Upper lobe of right lung (tissue), 1 donor: ENCODE measurements at regions not wholly inside any gene's neighbourhood (a gene's known extent, or its start where the extent isn't known, plus 50 kb on each side); places are given as distances from the start of the nearest gene placed in this dataset.

Source experiments
- ATAC-seq: fragments of 200-7000 bp; cut with Tn5 transposase; one replicate; pipeline ENCODE4 v1.9.1; 2020; ENCODE audit warnings: mild to moderate bottlenecking, moderate library complexity
- DNase-seq: peaks from one replicate; pipeline ENCODE4 v3.0.0-alpha.2; 2020
- H3K27ac ChIP-seq: fragments of 200-600 bp; one replicate; pipeline ENCODE4 v1.8.0; 2022
- H3K27me3 ChIP-seq: fragments of 200-600 bp; one replicate; pipeline ENCODE4 v1.8.0; 2022; ENCODE audit warnings: mild to moderate bottlenecking
- H3K36me3 ChIP-seq: fragments of 200-600 bp; one replicate; pipeline ENCODE4 v1.8.0; 2022
- H3K4me1 ChIP-seq: fragments of 200-600 bp; one replicate; pipeline ENCODE4 v1.8.0; 2022
- H3K4me3 ChIP-seq: fragments of 200-600 bp; one replicate; pipeline ENCODE4 v1.8.0; 2022; ENCODE audit warnings: mild to moderate bottlenecking
- H3K9me3 ChIP-seq: fragments of 200-600 bp; one replicate; pipeline ENCODE4 v1.8.0; 2022
- CTCF ChIP-seq: fragments of 200-600 bp; IDR thresholded peaks from one replicate; pipeline ENCODE4 v1.8.0; 2022; ENCODE audit warnings: antibody characterized with exemption
- intact Hi-C: fragments of 100-400 bp; cut with DNase I; formaldehyde crosslinking; loops from one replicate; pipeline ENCODE4 v1.11.0; 2022
- donor health status: DM: no; HTN: yes; CAD: no; lungs with severe emphysema.

GRCh38 chr18:68284236-68284780 lies 430.6 kb downstream of the TMX3 start:
- no peaks in the 10 kb centered on the region for H3K27me3 ChIP-seq
- H3K36me3 ChIP-seq: no peaks in the 10 kb centered on the region
- ATAC-seq (no peak), DNase-seq (no peak)
- no peak for TF ChIP-seq CTCF
- no peaks in the 10 kb centered on the region for H3K9me3 ChIP-seq
- H3K4me1 ChIP-seq: no peaks in the 10 kb centered on the region
- no peak overlapping the region for H3K27ac ChIP-seq
- intact Hi-C loops: no loop called here
- H3K4me3 ChIP-seq: no peak overlapping the region

GRCh38 chr18:68283834-68284233 lies 431.1 kb downstream of the TMX3 start:
- H3K9me3 ChIP-seq: no peaks in the 10 kb centered on the region
- intact Hi-C loops: no loop called here
- no peak for TF ChIP-seq CTCF
- H3K4me3 ChIP-seq: no peak overlapping the region
- H3K27ac ChIP-seq: no peak overlapping the region
- no peak for DNase-seq
- no peaks in the 10 kb centered on the region for H3K36me3 ChIP-seq
- H3K27me3 ChIP-seq: no peaks in the 10 kb centered on the region
- H3K4me1 ChIP-seq: no peaks in the 10 kb centered on the region
- ATAC-seq: no peak

- no peak for TF ChIP-seq CTCF
- ATAC-seq (no peak), DNase-seq (no peak)
- H3K4me1 ChIP-seq: no peaks in the 10 kb centered on the region
- H3K27ac ChIP-seq: no peak overlapping the region
- no peak overlapping the region for H3K4me3 ChIP-seq
- no peaks in the 10 kb centered on the region for H3K36me3 ChIP-seq
- no peaks in the 10 kb centered on the region for H3K9me3 ChIP-seq
- no peaks in the 10 kb centered on the region for H3K27me3 ChIP-seq
- intact Hi-C loops: no loop called here
Observed at GRCh38 chr18:68282232-68282631, 432.7 kb downstream of the TMX3 start.

- no peak overlapping the region for H3K27ac ChIP-seq
- TF ChIP-seq CTCF: no peak
- DNase-seq (no peak), ATAC-seq (no peak)
- H3K36me3 ChIP-seq: no peaks in the 10 kb centered on the region
- no peaks in the 10 kb centered on the region for H3K4me1 ChIP-seq
- no peaks in the 10 kb centered on the region for H3K9me3 ChIP-seq
- H3K27me3 ChIP-seq: no peaks in the 10 kb centered on the region
- intact Hi-C loops: no loop called here
- no peak overlapping the region for H3K4me3 ChIP-seq
Observed at GRCh38 chr18:68275616-68276015, 439.3 kb downstream of the TMX3 start.

- ATAC-seq: no peak
- H3K4me3 ChIP-seq: no peak overlapping the region
- no peaks in the 10 kb centered on the region for H3K27me3 ChIP-seq
- TF ChIP-seq CTCF: no peak
- H3K9me3 ChIP-seq: no peaks in the 10 kb centered on the region
- no peak for DNase-seq
- no peak overlapping the region for H3K27ac ChIP-seq
- intact Hi-C loops: no loop called here
- H3K36me3 ChIP-seq: no peaks in the 10 kb centered on the region
- no peaks in the 10 kb centered on the region for H3K4me1 ChIP-seq
Observed at GRCh38 chr18:68270017-68270416, 444.9 kb downstream of the TMX3 start.

GRCh38 chr18:68267583-68267982 lies 447.3 kb downstream of the TMX3 start:
- ATAC-seq (no peak), DNase-seq (no peak)
- intact Hi-C loops: no loop called here
- Histone ChIP-seq H3K4me1 (no peaks in the 10 kb centered on the region), H3K27ac (no peak overlapping the region), H3K36me3 (no peaks in the 10 kb centered on the region), H3K9me3 (no peaks in the 10 kb centered on the region), H3K4me3 (no peak overlapping the region), H3K27me3 (no peaks in the 10 kb centered on the region)
- TF ChIP-seq CTCF: no peak
